Stimulated activated CD4-positive, alpha-beta T cell treated with anti-CD3 and anti-CD28 coated beads, Interleukin-15, amount 100 ng/mL, for 1 hour (primary cell): ENCODE measurements at regions not wholly inside any gene's neighbourhood (a gene's known extent, or its start where the extent isn't known, plus 50 kb on each side); places are given as distances from the start of the nearest gene placed in this dataset.

Source experiments
- DNase-seq, 2 donors: peaks; one replicate each; pipeline ENCODE4 v3.0.0-alpha.2; 2020; ENCODE audit warnings: low read depth in 1 of 2, low spot score in 1 of 2

- DNase-seq = no peak
Observed at GRCh38 chr3:31482493-31483200, 50.1 kb upstream of the STT3B start.
